OCI-LY7 (cell line): ENCODE measurements at regions not wholly inside any gene's neighbourhood (a gene's known extent, or its start where the extent isn't known, plus 50 kb on each side); places are given as distances from the start of the nearest gene placed in this dataset.

Source experiments
- BruUV-seq: library from RNA; stranded (reverse); fragments of 400-500 nt; replicated peaks from 2 replicates; lab custom pipeline; 2021; lab: Mats Ljungman, UMichigan
- CTCF ChIA-PET: fragments of 300-600 bp; sonication (Branson Sonifier 250); formaldehyde crosslinking; loops from one replicate; lab custom pipeline; 2022; ENCODE audit warnings: antibody characterized with exemption; ENCODE audit not compliant: unreplicated experiment; lab: Charles Lee
- POLR2A ChIA-PET: fragments of 300-600 bp; sonication (Branson Sonifier 250); formaldehyde crosslinking; loops from one replicate; lab custom pipeline; 2022; ENCODE audit warnings: antibody characterized with exemption; lab: Charles Lee
- DNase-seq: peaks from one replicate; pipeline ENCODE4 v3.0.0-alpha.2; 2015; ENCODE audit warnings: low spot score
- H2AFZ ChIP-seq: fragments of 200-600 bp; sonication (generic), shearing (Covaris generic); 2 replicates; pipeline ENCODE4 v1.6.1; 2014; ENCODE audit warnings: mild to moderate bottlenecking, antibody characterized with exemption, low read length, moderate library complexity
- H3K27ac ChIP-seq: fragments of 200-600 bp; sonication (generic); 2 replicates; pipeline ENCODE4 v1.5.1; 2014; ENCODE audit warnings: mixed run types, low read depth, mild to moderate bottlenecking, moderate library complexity, low read length, inconsistent platforms; ENCODE audit not compliant: poor library complexity, severe bottlenecking
- H3K36me3 ChIP-seq: fragments of 200-600 bp; sonication (generic); 2 replicates; pipeline ENCODE4 v1.6.1; 2014; ENCODE audit warnings: mild to moderate bottlenecking, antibody characterized with exemption, low read length, moderate library complexity, mixed read lengths; ENCODE audit not compliant: insufficient read depth
- H3K4me1 ChIP-seq: fragments of 200-600 bp; sonication (generic); 2 replicates; pipeline ENCODE4 v1.5.1; 2014; ENCODE audit warnings: mild to moderate bottlenecking, low read length; ENCODE audit not compliant: insufficient read depth, poor library complexity, severe bottlenecking
- H3K4me2 ChIP-seq: fragments of 200-600 bp; sonication (generic); 2 replicates; pipeline ENCODE4 v1.6.1; 2014; ENCODE audit warnings: mild to moderate bottlenecking, low read length
- H3K4me3 ChIP-seq: fragments of 200-600 bp; sonication (generic); 2 replicates; pipeline ENCODE4 v1.5.1; 2014; ENCODE audit warnings: mild to moderate bottlenecking, low read depth, low read length; ENCODE audit not compliant: poor library complexity, severe bottlenecking
- H3K79me2 ChIP-seq: fragments of 200-600 bp; sonication (generic); 2 replicates; pipeline ENCODE4 v1.6.1; 2016; ENCODE audit warnings: low read depth, mild to moderate bottlenecking, low read length, moderate library complexity, mixed read lengths; ENCODE audit not compliant: insufficient read depth
- H3K9me2 ChIP-seq: fragments of 200-600 bp; sonication (generic); 2 replicates; pipeline ENCODE4 v1.6.1; 2016; ENCODE audit warnings: mild to moderate bottlenecking, low read length, mixed read lengths; ENCODE audit not compliant: insufficient read depth
- H3K9me3 ChIP-seq: fragments of 200-600 bp; sonication (generic); 2 replicates; pipeline ENCODE4 v1.6.1; 2014; ENCODE audit warnings: mild to moderate bottlenecking, mixed run types, low read length, mixed read lengths
- H4K20me1 ChIP-seq: fragments of 200-600 bp; sonication (generic); 2 replicates; pipeline ENCODE4 v1.6.1; 2014; ENCODE audit warnings: mild to moderate bottlenecking, antibody characterized with exemption, low read length, moderate library complexity, mixed read lengths; ENCODE audit not compliant: insufficient read depth
- CTCF ChIP-seq: fragments of 200-600 bp; sonication (generic); conservative IDR thresholded peaks from 2 replicates; pipeline ENCODE4 v1.5.1; 2014; ENCODE audit warnings: mild to moderate bottlenecking, antibody characterized with exemption, low read length, moderate library complexity, mixed read lengths
- EZH2phosphoT487 ChIP-seq: fragments of 200-600 bp; sonication (generic); IDR thresholded peaks from 2 replicates; pipeline ENCODE4 v1.6.1; 2018; ENCODE audit warnings: low read depth, borderline replicate concordance, mild to moderate bottlenecking, mixed run types, antibody characterized with exemption, low read length, moderate library complexity, mixed read lengths
- intact Hi-C: fragments of 100-400 bp; cut with micrococcal nuclease; formaldehyde crosslinking; loops from one replicate; pipeline ENCODE4 v1.10.0; 2022; ENCODE audit not compliant: unreplicated experiment

- DNase-seq: no peak
- H3K36me3 ChIP-seq: no peaks in the 10 kb centered on the region
- H2AFZ ChIP-seq: no peak overlapping the region
- H3K79me2 ChIP-seq: no peaks in the 10 kb centered on the region
- H4K20me1 ChIP-seq: no peaks in the 10 kb centered on the region
- H3K9me2 ChIP-seq: no peaks in the 10 kb centered on the region
- POLR2A ChIA-PET: no interaction called here
- no peaks in the 10 kb centered on the region for H3K9me3 ChIP-seq
- intact Hi-C loops: no loop called here
- no TSS peak for BruUV-seq
- TF ChIP-seq CTCF: no peak
- no peak for TF ChIP-seq EZH2phosphoT487
- no peak overlapping the region for H3K4me2 ChIP-seq
- H3K4me3 ChIP-seq: no peak overlapping the region
- CTCF ChIA-PET: no interaction called here
- H3K4me1 ChIP-seq: no peaks in the 10 kb centered on the region
- no peak overlapping the region for H3K27ac ChIP-seq
Observed at GRCh38 chr19:28948566-28948965, 264.4 kb downstream of the UQCRFS1 start.

DNA sequence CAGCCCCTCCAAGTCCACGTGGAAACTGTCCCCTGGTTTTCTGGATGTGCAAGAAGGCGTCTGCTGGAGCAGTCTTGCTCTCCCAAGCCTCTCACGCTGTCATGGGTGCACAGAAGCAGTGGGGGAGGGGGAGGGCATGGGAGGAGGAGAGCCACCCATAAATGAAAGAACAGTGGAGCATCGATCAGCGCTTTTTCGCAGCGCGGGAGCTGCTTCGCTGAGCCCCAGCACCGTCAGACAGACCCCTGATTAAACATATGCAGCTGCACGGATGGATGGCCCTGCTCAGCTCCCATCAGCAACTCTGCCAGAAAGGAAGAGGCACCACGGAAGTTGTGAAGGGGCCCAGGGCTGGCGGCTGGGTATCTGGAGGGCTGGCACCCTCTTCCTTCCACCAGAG is 264.9 kb downstream of the UQCRFS1 start:
- Histone ChIP-seq H3K9me2 (no peaks in the 10 kb centered on the region), H3K4me3 (no peak overlapping the region), H3K79me2 (no peaks in the 10 kb centered on the region), H3K9me3 (no peaks in the 10 kb centered on the region), H4K20me1 (no peaks in the 10 kb centered on the region), H3K4me1 (no peaks in the 10 kb centered on the region), H3K4me2 (no peak overlapping the region), H3K27ac (no peak overlapping the region), H2AFZ (no peak overlapping the region), H3K36me3 (no peaks in the 10 kb centered on the region)
- CTCF ChIA-PET: no interaction called here
- no TSS peak for BruUV-seq
- intact Hi-C loops: no loop called here
- POLR2A ChIA-PET: no interaction called here
- TF ChIP-seq CTCF (no peak), EZH2phosphoT487 (no peak)
- no peak for DNase-seq

DNA sequence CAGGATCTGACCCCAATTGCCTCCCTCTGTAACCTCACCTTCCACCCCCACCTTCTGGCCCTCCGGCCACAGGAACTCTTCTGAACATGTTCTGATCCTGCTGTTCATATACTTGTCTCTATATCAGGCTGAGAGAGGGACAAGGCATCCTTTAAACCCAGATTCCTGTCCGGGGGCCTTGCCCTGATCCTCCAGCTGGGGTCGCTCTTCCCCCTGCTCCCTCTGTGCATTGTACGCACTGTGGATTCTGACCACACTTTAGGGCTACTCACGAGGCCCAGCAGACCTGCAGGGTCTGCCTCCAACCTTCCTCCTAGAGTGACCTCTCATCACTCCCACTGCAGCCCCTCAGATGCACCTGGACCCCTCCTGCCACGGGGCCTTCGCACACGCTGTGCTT is 269.3 kb downstream of the UQCRFS1 start:
- BruUV-seq: no TSS peak

More for the DNA sequence above, 269.3 kb downstream of the UQCRFS1 start:
- no peaks in the 10 kb centered on the region for H3K79me2 ChIP-seq
- H3K9me3 ChIP-seq: no peaks in the 10 kb centered on the region
- no peaks in the 10 kb centered on the region for H3K36me3 ChIP-seq
- H3K4me2 ChIP-seq: no peak overlapping the region
- CTCF ChIA-PET: no interaction called here
- POLR2A ChIA-PET: no interaction called here
- intact Hi-C loops: no loop called here
- H2AFZ ChIP-seq: no peak overlapping the region
- no peaks in the 10 kb centered on the region for H4K20me1 ChIP-seq
- no peaks in the 10 kb centered on the region for H3K9me2 ChIP-seq
- H3K4me3 ChIP-seq: no peak overlapping the region
- no peaks in the 10 kb centered on the region for H3K4me1 ChIP-seq
- TF ChIP-seq EZH2phosphoT487: no peak
- no peak for TF ChIP-seq CTCF
- DNase-seq: no peak
- H3K27ac ChIP-seq: no peak overlapping the region
